Progenitor cell of endocrine pancreas (in vitro differentiated cells): ENCODE measurements at regions not wholly inside any gene's neighbourhood (a gene's known extent, or its start where the extent isn't known, plus 50 kb on each side); places are given as distances from the start of the nearest gene placed in this dataset.
"Not testable (repeated sequence)": the region's sequence is repeated elsewhere in the genome, so short reads cannot be mapped to it uniquely, and the experiment has no call there.

ENCODE experiments used
- DNase-seq: peaks from one replicate; pipeline ENCODE4 v3.0.0; 2021; ENCODE audit warnings: low spot score; ENCODE audit not compliant: unreplicated experiment
- H3K27ac Mint-ChIP-seq: 2 replicates; pipeline ENCODE4 v1.8.0; 2021; ENCODE audit warnings: mild to moderate bottlenecking, moderate library complexity, mixed read lengths
- H3K27me3 Mint-ChIP-seq: 2 replicates; pipeline ENCODE4 v1.8.0; 2021; ENCODE audit warnings: mixed read lengths
- H3K36me3 Mint-ChIP-seq: 2 replicates; pipeline ENCODE4 v1.8.0; 2022; ENCODE audit warnings: mixed read lengths; ENCODE audit not compliant: insufficient read depth
- H3K4me1 Mint-ChIP-seq: 2 replicates; pipeline ENCODE4 v1.8.0; 2021; ENCODE audit warnings: low read depth, mixed read lengths
- H3K4me3 Mint-ChIP-seq: 2 replicates; pipeline ENCODE4 v1.8.0; 2021; ENCODE audit warnings: low read depth, mild to moderate bottlenecking, moderate library complexity, mixed read lengths
- H3K9me3 Mint-ChIP-seq: 2 replicates; pipeline ENCODE4 v1.8.0; 2021; ENCODE audit warnings: low read depth, mixed read lengths
- CTCF ChIP-seq: fragments of 200-600 bp; sonication (generic); IDR thresholded peaks from one replicate; pipeline ENCODE4 v1.5.0; 2021; ENCODE audit warnings: antibody characterized with exemption, mild to moderate bottlenecking; ENCODE audit not compliant: unreplicated experiment

GRCh38 chr7:50908628-50909290 lies 126.1 kb upstream of the GRB10 start:
- Mint-ChIP-seq H3K36me3 (no peaks in the 10 kb centered on the region), H3K9me3 (peaks cover 6% of the 10 kb centered on the region), H3K4me3 (no peak overlapping the region), H3K27me3 (no peaks in the 10 kb centered on the region), H3K4me1 (no peaks in the 10 kb centered on the region), H3K27ac (no peak overlapping the region)
- DNase-seq, result no peak
- TF ChIP-seq CTCF, result no peak

- H3K4me3 Mint-ChIP-seq, DNase-seq, H3K36me3 Mint-ChIP-seq, H3K27ac Mint-ChIP-seq, H3K9me3 Mint-ChIP-seq: not testable (repeated sequence)
- Mint-ChIP-seq H3K4me1 (peaks cover 18% of the 10 kb centered on the region), H3K27me3 (peaks cover 13% of the 10 kb centered on the region)
Observed at GRCh38 chr7:50898604-50899477, 116.1 kb upstream of the GRB10 start.

GRCh38 chr7:50887061-50887460 lies 104.4 kb upstream of the GRB10 start:
- not testable (repeated sequence) for H3K27ac Mint-ChIP-seq, H3K4me3 Mint-ChIP-seq, H3K4me1 Mint-ChIP-seq, H3K27me3 Mint-ChIP-seq, H3K36me3 Mint-ChIP-seq
- peaks cover 23% of the 10 kb centered on the region for H3K9me3 Mint-ChIP-seq
- DNase-seq, result peak; percentile 15

GRCh38 chr7:50872437-50872836 lies 89.7 kb upstream of the GRB10 start:
- peaks cover 6% of the 10 kb centered on the region for H3K4me1 Mint-ChIP-seq
- no peak overlapping the region for H3K4me3 Mint-ChIP-seq
- no peak overlapping the region for H3K27ac Mint-ChIP-seq
- peaks cover 5% of the 10 kb centered on the region for H3K9me3 Mint-ChIP-seq
- no peak for TF ChIP-seq CTCF
- H3K27me3 Mint-ChIP-seq, result peaks cover 4% of the 10 kb centered on the region
- DNase-seq, result no peak
- H3K36me3 Mint-ChIP-seq, result no peaks in the 10 kb centered on the region

- no peak for DNase-seq
- H3K9me3 Mint-ChIP-seq, result peaks cover 5% of the 10 kb centered on the region
- no peaks in the 10 kb centered on the region for H3K36me3 Mint-ChIP-seq
- H3K27me3 Mint-ChIP-seq, result peaks cover 4% of the 10 kb centered on the region
- TF ChIP-seq CTCF, result no peak
- no peak overlapping the region for H3K27ac Mint-ChIP-seq
- no peak overlapping the region for H3K4me3 Mint-ChIP-seq
- H3K4me1 Mint-ChIP-seq, result peaks cover 6% of the 10 kb centered on the region
Observed at GRCh38 chr7:50869108-50869725, 86.5 kb upstream of the GRB10 start.

GRCh38 chr7:50868426-50869100 lies 85.9 kb upstream of the GRB10 start:
- peaks cover 2% of the 10 kb centered on the region for H3K27me3 Mint-ChIP-seq
- no peaks in the 10 kb centered on the region for H3K36me3 Mint-ChIP-seq
- peaks cover 6% of the 10 kb centered on the region for H3K4me1 Mint-ChIP-seq
- no peak overlapping the region for H3K4me3 Mint-ChIP-seq
- DNase-seq, result no peak
- no peak overlapping the region for H3K27ac Mint-ChIP-seq
- H3K9me3 Mint-ChIP-seq, result peaks cover 2% of the 10 kb centered on the region
- TF ChIP-seq CTCF, result no peak
